Natural killer cell treated with Interleukin-12 subunit alpha and Interleukin-12 subunit beta and Interleukin-15 and Interleukin-18, amount 100 ng/mL, for 72 hours (primary cell): ENCODE measurements at regions not wholly inside any gene's neighbourhood (a gene's known extent, or its start where the extent isn't known, plus 50 kb on each side); places are given as distances from the start of the nearest gene placed in this dataset.

Experiments
- ATAC-seq, 2 donors: fragments of 150-1000 bp; cut with Tn5 transposase in 1 of 2; sonication (Bioruptor Pico), chemical (Tn5 transposase) in 1 of 2; 2 replicates each; pipeline ENCODE4 v1.10.0; 2021
- DNase-seq: peaks from one replicate; pipeline ENCODE4 v3.0.0; 2022; ENCODE audit warnings: low spot score
- H3K27ac Mint-ChIP-seq, 2 donors: 1 replicate in 1 of 2; 2 replicates in 1 of 2; pipeline ENCODE4 v1.8.0; 2022; ENCODE audit warnings: mixed read lengths in 2 of 2, mild to moderate bottlenecking in 1 of 2, moderate library complexity in 1 of 2
- H3K27me3 Mint-ChIP-seq, 2 donors: 1 replicate in 1 of 2; 2 replicates in 1 of 2; pipeline ENCODE4 v1.8.0; 2022; ENCODE audit warnings: mixed read lengths in 2 of 2
- H3K36me3 Mint-ChIP-seq: one replicate; pipeline ENCODE4 v1.8.0; 2022; ENCODE audit warnings: mixed read lengths
- H3K4me1 Mint-ChIP-seq, 2 donors: 1 replicate in 1 of 2; 2 replicates in 1 of 2; pipeline ENCODE4 v1.8.0; 2022; ENCODE audit warnings: low read depth in 2 of 2, mixed read lengths in 2 of 2, mild to moderate bottlenecking in 1 of 2
- H3K4me3 Mint-ChIP-seq: one replicate; pipeline ENCODE4 v1.8.0; 2022; ENCODE audit warnings: mixed read lengths
- H3K9me3 Mint-ChIP-seq: 2 replicates; pipeline ENCODE4 v1.8.0; 2022; ENCODE audit warnings: mixed read lengths

- no peaks in the 10 kb centered on the region for H3K9me3 Mint-ChIP-seq
- DNase-seq = no peak
- H3K4me1 Mint-ChIP-seq = peaks cover 13 to 19% of the 10 kb centered on the region in 2 donors
- ATAC-seq = peak in 1 of 2 donors; percentile 52
- H3K27ac Mint-ChIP-seq = no peak overlapping the region
- no peak overlapping the region for H3K4me3 Mint-ChIP-seq
- H3K36me3 Mint-ChIP-seq = no peaks in the 10 kb centered on the region
- H3K27me3 Mint-ChIP-seq = no peaks in the 10 kb centered on the region
Measured at GRCh38 chr2:172329774-172330671, 97.4 kb upstream of the ITGA6 start.

DNA sequence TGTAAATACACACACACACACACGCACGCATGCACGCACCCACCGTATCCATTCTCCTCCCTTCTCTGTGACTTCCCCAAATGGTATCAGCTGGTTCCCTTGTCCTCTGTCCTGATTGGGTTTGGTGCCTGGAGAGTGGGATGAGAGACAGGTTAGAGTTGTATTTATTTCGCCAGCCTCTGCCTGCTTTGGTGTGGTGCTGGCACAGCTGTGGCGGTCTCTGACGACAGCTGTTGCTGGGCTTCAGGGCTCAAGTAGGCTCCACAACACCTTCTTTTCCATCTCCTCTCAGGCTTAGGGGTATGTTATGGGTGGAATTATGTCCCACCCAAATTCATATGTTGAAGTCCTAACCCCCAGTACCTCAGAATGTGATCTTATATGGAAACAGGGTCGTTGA, 94.9 kb upstream of the ITGA6 start:
- H3K9me3 Mint-ChIP-seq = no peaks in the 10 kb centered on the region
- ATAC-seq = no peak
- no peaks in the 10 kb centered on the region for H3K36me3 Mint-ChIP-seq
- DNase-seq = no peak
- H3K27ac Mint-ChIP-seq = no peak overlapping the region
- H3K27me3 Mint-ChIP-seq = no peaks in the 10 kb centered on the region
- no peak overlapping the region for H3K4me3 Mint-ChIP-seq
- H3K4me1 Mint-ChIP-seq = peaks cover 13 to 19% of the 10 kb centered on the region in 2 donors

GRCh38 chr2:172333235-172333977, 94.0 kb upstream of the ITGA6 start:
- no peak for ATAC-seq
- no peak overlapping the region for H3K27ac Mint-ChIP-seq

DNA sequence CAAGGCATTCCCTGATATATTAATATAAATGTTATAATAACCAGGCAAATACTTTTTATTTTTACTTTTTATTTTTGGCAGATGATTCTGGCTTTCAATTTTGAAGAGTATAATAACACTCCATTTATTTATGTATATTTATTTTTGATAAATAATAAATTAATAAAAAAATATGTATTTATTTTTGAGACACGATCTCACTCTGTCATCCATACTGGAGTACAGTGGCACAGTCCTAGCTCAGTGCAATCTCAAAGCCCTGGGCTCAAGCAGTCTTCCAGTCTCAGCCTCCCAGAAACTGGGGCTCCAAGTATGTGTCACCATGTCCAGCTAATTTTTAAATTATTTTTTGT, 93.4 kb upstream of the ITGA6 start:
- Mint-ChIP-seq H3K36me3 (no peaks in the 10 kb centered on the region), H3K4me1 (peaks cover 10 to 15% of the 10 kb centered on the region in 2 donors), H3K27ac (no peak overlapping the region), H3K4me3 (no peak overlapping the region), H3K27me3 (no peaks in the 10 kb centered on the region), H3K9me3 (no peaks in the 10 kb centered on the region)
- DNase-seq (no peak), ATAC-seq (no peak)

More at GRCh38 chr2:172333235-172333977, 94.0 kb upstream of the ITGA6 start:
- no peak for DNase-seq
- no peaks in the 10 kb centered on the region for H3K9me3 Mint-ChIP-seq
- no peak overlapping the region for H3K4me3 Mint-ChIP-seq
- H3K27me3 Mint-ChIP-seq = no peaks in the 10 kb centered on the region
- peaks cover 13 to 19% of the 10 kb centered on the region in 2 donors for H3K4me1 Mint-ChIP-seq
- H3K36me3 Mint-ChIP-seq = no peaks in the 10 kb centered on the region

DNA sequence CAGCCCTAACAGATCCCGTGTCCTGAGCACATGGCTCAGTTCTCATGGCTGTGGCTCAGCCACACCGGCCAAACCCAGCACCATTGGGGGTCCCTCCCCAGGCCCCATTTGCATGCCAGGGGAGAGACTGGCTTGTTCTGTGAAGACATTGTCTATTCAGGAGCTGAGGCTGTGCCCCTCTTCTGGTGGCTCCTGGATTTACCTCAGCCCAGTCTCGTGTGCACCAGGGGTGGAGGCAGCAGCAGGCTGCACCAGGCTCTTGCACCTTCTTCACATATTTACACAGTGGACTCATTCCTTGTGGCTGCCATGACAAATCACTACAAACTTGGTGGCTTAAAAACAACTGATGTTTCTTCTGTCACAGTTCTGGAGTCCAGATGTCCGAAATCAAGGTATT, 92.4 kb upstream of the ITGA6 start:
- Mint-ChIP-seq H3K4me3 (no peak overlapping the region), H3K36me3 (no peaks in the 10 kb centered on the region), H3K9me3 (no peaks in the 10 kb centered on the region), H3K27ac (no peak overlapping the region), H3K27me3 (no peaks in the 10 kb centered on the region), H3K4me1 (peaks cover 11 to 23% of the 10 kb centered on the region in 2 donors)
- ATAC-seq (no peak), DNase-seq (no peak)

DNA sequence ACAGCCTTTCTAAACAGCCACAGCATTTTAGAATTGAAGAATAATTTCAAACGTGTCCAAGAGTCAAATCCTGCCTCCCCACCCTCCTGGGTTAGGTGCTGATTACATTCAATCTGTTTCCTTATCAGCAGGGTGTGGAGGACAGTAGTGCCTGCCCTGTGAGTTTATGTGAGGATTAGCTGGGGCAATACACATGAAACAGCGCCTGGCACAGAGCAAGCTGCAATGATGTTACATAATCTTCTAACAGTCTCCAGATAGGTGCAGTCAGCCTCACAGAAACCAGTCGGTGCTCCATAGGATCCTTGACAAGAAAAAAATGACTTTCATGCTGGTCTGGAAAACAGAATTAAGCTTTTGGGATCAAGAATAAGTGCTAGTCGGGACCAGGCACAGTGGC, 91.7 kb upstream of the ITGA6 start:
- ATAC-seq (no peak), DNase-seq (no peak)
- H3K4me1 Mint-ChIP-seq = peaks cover 11 to 22% of the 10 kb centered on the region in 2 donors
- H3K36me3 Mint-ChIP-seq = no peaks in the 10 kb centered on the region
- H3K4me3 Mint-ChIP-seq = no peak overlapping the region
- no peak overlapping the region for H3K27ac Mint-ChIP-seq
- no peaks in the 10 kb centered on the region for H3K27me3 Mint-ChIP-seq
- no peaks in the 10 kb centered on the region for H3K9me3 Mint-ChIP-seq

GRCh38 chr2:172336681-172337080, 90.7 kb upstream of the ITGA6 start:
- no peak for ATAC-seq
- H3K9me3 Mint-ChIP-seq = no peaks in the 10 kb centered on the region
- peak overlapping the region in 1 of 2 donors; percentile 10 for H3K27ac Mint-ChIP-seq
- DNase-seq = no peak
- no peak overlapping the region for H3K4me3 Mint-ChIP-seq
- no peaks in the 10 kb centered on the region for H3K27me3 Mint-ChIP-seq
- H3K36me3 Mint-ChIP-seq = no peaks in the 10 kb centered on the region
- H3K4me1 Mint-ChIP-seq = peaks cover 11 to 16% of the 10 kb centered on the region in 2 donors

GRCh38 chr2:172339371-172340010, 87.9 kb upstream of the ITGA6 start:
- peak overlapping the region; percentile 24 to 78 for H3K27ac Mint-ChIP-seq

GRCh38 chr2:172340394-172340793, 87.0 kb upstream of the ITGA6 start:
- DNase-seq (no peak), ATAC-seq (no peak)
- no peaks in the 10 kb centered on the region for H3K36me3 Mint-ChIP-seq
- peaks cover 3% of the 10 kb centered on the region for H3K9me3 Mint-ChIP-seq
- H3K27ac Mint-ChIP-seq = peak overlapping the region; percentile 24 to 78
- H3K27me3 Mint-ChIP-seq = no peaks in the 10 kb centered on the region
- H3K4me1 Mint-ChIP-seq = peaks cover 11 to 16% of the 10 kb centered on the region in 2 donors
- peak overlapping the region; percentile 71 for H3K4me3 Mint-ChIP-seq

More at GRCh38 chr2:172339371-172340010, 87.9 kb upstream of the ITGA6 start:
- Mint-ChIP-seq H3K4me3 (peak overlapping the region; percentile 71), H3K36me3 (no peaks in the 10 kb centered on the region), H3K9me3 (peaks cover 3% of the 10 kb centered on the region), H3K27me3 (no peaks in the 10 kb centered on the region), H3K4me1 (peaks cover 11 to 16% of the 10 kb centered on the region in 2 donors)
- ATAC-seq = no peak
- DNase-seq = no peak

DNA sequence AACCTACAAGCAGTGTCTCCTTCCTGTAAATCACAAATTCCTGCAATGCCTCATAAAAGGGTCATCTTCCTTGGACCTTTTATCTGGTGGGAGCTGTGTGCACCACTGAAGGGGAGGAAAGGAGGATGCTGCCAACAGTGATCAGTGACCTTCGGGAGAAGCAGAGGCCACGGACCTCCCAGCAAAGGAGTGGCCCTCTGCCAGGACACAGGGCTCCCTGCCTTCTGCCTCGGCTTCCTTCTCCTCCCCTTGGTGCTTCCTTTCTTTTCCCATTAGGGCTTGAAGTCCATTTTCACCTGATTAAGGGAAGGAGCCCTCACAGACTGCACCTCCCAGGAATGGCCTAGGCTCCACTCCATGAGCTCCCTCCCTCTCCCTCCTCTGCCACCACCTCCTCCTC, 85.3 kb upstream of the ITGA6 start:
- Mint-ChIP-seq H3K4me3 (no peak overlapping the region), H3K4me1 (peaks cover 11 to 16% of the 10 kb centered on the region in 2 donors), H3K36me3 (no peaks in the 10 kb centered on the region), H3K9me3 (peaks cover 3% of the 10 kb centered on the region), H3K27ac (no peak overlapping the region), H3K27me3 (peaks cover 0 to 4% of the 10 kb centered on the region in 2 donors)
- no peak for ATAC-seq
- DNase-seq = no peak

DNA sequence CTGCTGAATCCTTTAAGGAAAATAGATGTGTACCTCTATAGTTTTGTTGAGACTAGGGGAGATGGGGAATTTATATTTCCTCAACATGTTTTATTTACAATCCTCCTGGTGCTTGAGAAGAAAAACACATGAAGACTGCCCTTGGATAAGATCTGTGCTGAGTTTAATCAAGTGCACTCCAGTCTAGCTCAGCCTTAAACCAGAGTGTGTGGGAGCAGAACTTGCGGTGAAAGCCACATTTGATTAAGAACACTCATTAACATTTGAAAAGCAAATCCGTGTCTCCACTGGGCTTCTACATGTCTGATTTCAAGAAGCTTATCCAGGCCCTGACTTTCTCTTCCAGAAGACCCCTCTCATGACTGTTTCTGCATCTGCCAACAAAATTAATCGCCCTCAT, 84.8 kb upstream of the ITGA6 start:
- Mint-ChIP-seq H3K27me3 (peaks cover 0 to 4% of the 10 kb centered on the region in 2 donors), H3K9me3 (peaks cover 3% of the 10 kb centered on the region), H3K4me3 (no peak overlapping the region), H3K4me1 (peaks cover 11 to 16% of the 10 kb centered on the region in 2 donors), H3K36me3 (no peaks in the 10 kb centered on the region), H3K27ac (no peak overlapping the region)
- DNase-seq (no peak), ATAC-seq (no peak)

GRCh38 chr2:172344159-172344558, 83.2 kb upstream of the ITGA6 start:
- Mint-ChIP-seq H3K4me3 (no peak overlapping the region), H3K36me3 (no peaks in the 10 kb centered on the region), H3K9me3 (peaks cover 3% of the 10 kb centered on the region), H3K27ac (no peak overlapping the region), H3K27me3 (peaks cover 0 to 4% of the 10 kb centered on the region in 2 donors), H3K4me1 (peaks cover 11 to 14% of the 10 kb centered on the region in 2 donors)
- DNase-seq (no peak), ATAC-seq (no peak)

DNA sequence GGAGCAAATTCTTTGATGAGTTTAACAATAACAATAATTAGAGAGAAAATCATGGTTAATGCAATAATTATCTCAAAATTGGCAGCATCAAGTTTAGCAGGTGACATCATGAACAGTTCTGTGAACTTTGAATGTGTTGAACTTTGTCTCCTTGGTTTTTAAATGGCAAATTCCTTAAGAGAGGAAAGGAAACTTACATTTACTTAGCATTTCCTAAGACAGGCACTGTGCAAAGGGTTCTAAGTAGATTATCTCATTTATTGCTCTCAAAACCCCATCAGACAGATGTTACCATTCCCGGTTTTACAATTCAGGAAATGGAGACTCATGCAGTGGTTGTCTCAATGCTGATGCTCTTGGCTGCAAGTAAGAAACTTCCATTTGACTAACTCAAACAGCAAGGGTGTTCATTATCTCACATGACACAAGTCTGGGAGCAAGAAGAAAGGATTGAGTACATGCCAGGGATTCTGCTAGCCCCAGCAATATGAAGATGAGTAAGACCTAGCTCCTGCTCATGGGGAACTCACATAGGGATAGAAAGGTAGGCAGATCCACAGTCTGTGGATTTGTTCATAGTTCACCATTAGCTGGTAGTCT, 81.3 kb upstream of the ITGA6 start:
- no peaks in the 10 kb centered on the region for H3K4me1 Mint-ChIP-seq
- DNase-seq (no peak), ATAC-seq (no peak)
- peaks cover 3% of the 10 kb centered on the region for H3K9me3 Mint-ChIP-seq
- no peak overlapping the region for H3K27ac Mint-ChIP-seq
- H3K36me3 Mint-ChIP-seq = no peaks in the 10 kb centered on the region
- H3K4me3 Mint-ChIP-seq = no peak overlapping the region
- peaks cover 0 to 4% of the 10 kb centered on the region in 2 donors for H3K27me3 Mint-ChIP-seq
